Liver (tissue), 8 donors: ENCODE measurements at regions not wholly inside any gene's neighbourhood (a gene's known extent, or its start where the extent isn't known, plus 50 kb on each side); places are given as distances from the start of the nearest gene placed in this dataset.

ENCODE experiments used
- DNase-seq: peaks from one replicate; pipeline ENCODE4 v3.0.0-alpha.2; 2017; ENCODE audit warnings: low spot score
- H3K27ac ChIP-seq, 2 donors: one replicate each; pipeline ENCODE4 v1.7.0; 2013; ENCODE audit warnings: inconsistent platforms in 2 of 2, low read length in 2 of 2, control low read depth in 1 of 2, low read depth in 1 of 2, mild to moderate bottlenecking in 1 of 2
- H3K27me3 ChIP-seq, 4 donors: one replicate each; pipeline versions ENCODE4 v1.6.1 to v1.7.0; 2013; ENCODE audit warnings: low read length in 3 of 4, inconsistent platforms in 1 of 4, mild to moderate bottlenecking in 1 of 4, moderate library complexity in 1 of 4; ENCODE audit not compliant: control insufficient read depth in 4 of 4, insufficient read depth in 4 of 4
- H3K36me3 ChIP-seq, 4 donors: one replicate each; pipeline versions ENCODE4 v1.6.1 to v1.7.0; 2013; ENCODE audit warnings: low read length in 3 of 4, mild to moderate bottlenecking in 3 of 4, low read depth in 1 of 4, moderate library complexity in 1 of 4; ENCODE audit not compliant: control insufficient read depth in 4 of 4, insufficient read depth in 3 of 4
- H3K4me1 ChIP-seq, 4 donors: one replicate each; pipeline versions ENCODE4 v1.6.1 to v1.7.0; 2013; ENCODE audit warnings: low read length in 3 of 4, mild to moderate bottlenecking in 3 of 4, moderate library complexity in 1 of 4; ENCODE audit not compliant: control insufficient read depth in 4 of 4, insufficient read depth in 4 of 4
- H3K4me3 ChIP-seq, 3 donors: one replicate each; pipeline versions ENCODE4 v1.6.1 to v1.7.0; 2013; ENCODE audit warnings: low read length in 3 of 3, control low read depth in 1 of 3, low read depth in 1 of 3, mild to moderate bottlenecking in 1 of 3
- H3K9ac ChIP-seq, 2 donors: one replicate each; pipeline ENCODE4 v1.7.0; 2013; ENCODE audit warnings: low read length in 2 of 2, mild to moderate bottlenecking in 2 of 2, moderate library complexity in 2 of 2, control low read depth in 1 of 2, low read depth in 1 of 2
- H3K9me3 ChIP-seq, 4 donors: one replicate each; pipeline versions ENCODE4 v1.6.1 to v1.7.0; 2013; ENCODE audit warnings: low read length in 3 of 4; ENCODE audit not compliant: control insufficient read depth in 4 of 4
- ATF3 ChIP-seq: IDR thresholded peaks from 2 replicates; pipeline ENCODE4 v1.6.1; 2016; ENCODE audit warnings: antibody characterized with exemption
- CTCF ChIP-seq: fragments of 150-350 bp; IDR thresholded peaks from 2 replicates; pipeline ENCODE4 v1.5.1; 2017; ENCODE audit warnings: improper control_type of control experiment, low read depth, low read length; ENCODE audit not compliant: missing input control
- FOXA1 ChIP-seq: IDR thresholded peaks from 2 replicates; pipeline ENCODE4 v1.6.1; 2016; ENCODE audit warnings: antibody characterized with exemption
- FOXA2 ChIP-seq: IDR thresholded peaks from 2 replicates; pipeline ENCODE4 v1.6.1; 2016; ENCODE audit warnings: antibody characterized with exemption
- GABPA ChIP-seq, 2 donors: IDR thresholded peaks in 1 of 2; conservative IDR thresholded peaks in 1 of 2; 2 replicates each; pipeline ENCODE4 v1.6.1; 2016; ENCODE audit warnings: antibody characterized with exemption in 2 of 2, mild to moderate bottlenecking in 1 of 2, moderate library complexity in 1 of 2
- HNF4A ChIP-seq, 2 donors: conservative IDR thresholded peaks; 2 replicates each; pipeline ENCODE4 v1.6.1; 2016; ENCODE audit warnings: antibody characterized with exemption in 2 of 2, mild to moderate bottlenecking in 2 of 2
- HNF4G ChIP-seq: IDR thresholded peaks from 2 replicates; pipeline ENCODE4 v1.6.1; 2016; ENCODE audit warnings: antibody characterized with exemption
- JUND ChIP-seq, 2 donors: IDR thresholded peaks; 2 replicates each; pipeline ENCODE4 v1.6.1; 2016; ENCODE audit warnings: antibody characterized with exemption in 2 of 2
- MAX ChIP-seq: IDR thresholded peaks from 2 replicates; pipeline ENCODE4 v1.6.1; 2016; ENCODE audit warnings: antibody characterized with exemption
- RAD21 ChIP-seq, 2 donors: IDR thresholded peaks; 2 replicates each; pipeline ENCODE4 v1.6.1; 2016; ENCODE audit warnings: antibody characterized with exemption in 2 of 2, mild to moderate bottlenecking in 2 of 2
- REST ChIP-seq: IDR thresholded peaks from 2 replicates; pipeline ENCODE4 v1.6.1; 2016; ENCODE audit warnings: antibody characterized with exemption, mild to moderate bottlenecking
- RXRA ChIP-seq, 2 donors: IDR thresholded peaks; 2 replicates each; pipeline ENCODE4 v1.6.1; 2017 to 2018; ENCODE audit warnings: antibody characterized with exemption in 2 of 2, mild to moderate bottlenecking in 1 of 2
- SP1 ChIP-seq: IDR thresholded peaks from 2 replicates; pipeline ENCODE4 v1.6.1; 2018; ENCODE audit warnings: antibody characterized with exemption, mild to moderate bottlenecking
- TAF1 ChIP-seq: conservative IDR thresholded peaks from 2 replicates; pipeline ENCODE4 v1.6.1; 2016; ENCODE audit warnings: antibody characterized with exemption, mild to moderate bottlenecking
- ZBTB33 ChIP-seq: IDR thresholded peaks from 2 replicates; pipeline ENCODE4 v1.6.1; 2016; ENCODE audit warnings: antibody characterized with exemption
- WGBS: extraction: QIAGEN DNeasy Blood & Tissue Kit; methylation state at CpG from one replicate; pipeline ENCODE4 v1.1.7; 2013; 5-methylcytosine and 5-hydroxymethylcytosine counted together
- donor health status: healthy.
- donor health status: healthy.
- donor health status: healthy.
- donor health status: healthy.
- donor health status: healthy.

GRCh38 chr5:17037751-17038150 is 101.7 kb upstream of the MYO10 start:
- H3K9ac ChIP-seq = no peak overlapping the region
- no peaks in the 10 kb centered on the region for H3K4me1 ChIP-seq
- no peak for TF ChIP-seq GABPA (IDR thresholded peaks at IDR 0.05 in 1 of 2, conservative IDR thresholded peaks at IDR 0.05 in 1 of 2)
- no peak for TF ChIP-seq ATF3
- no peak for TF ChIP-seq RXRA (IDR thresholded peaks at IDR 0.05)
- no peak for TF ChIP-seq FOXA2
- TF ChIP-seq JUND (IDR thresholded peaks at IDR 0.05) = no peak
- H3K27me3 ChIP-seq = no peaks in the 10 kb centered on the region
- no peaks in the 10 kb centered on the region for H3K36me3 ChIP-seq
- no peak overlapping the region for H3K27ac ChIP-seq
- H3K9me3 ChIP-seq = no peaks in the 10 kb centered on the region
- DNase-seq = no peak
- WGBS = 67% methylated on average over 3 of the region's 3 CpGs
- no peak overlapping the region for H3K4me3 ChIP-seq

- H3K9me3 ChIP-seq = no peaks in the 10 kb centered on the region
- H3K27ac ChIP-seq = no peak overlapping the region
- TF ChIP-seq RAD21 (IDR thresholded peaks at IDR 0.05) (no peak), RXRA (IDR thresholded peaks at IDR 0.05) (no peak), CTCF (no peak), ZBTB33 (no peak), SP1 (no peak)
- no peak overlapping the region for H3K4me3 ChIP-seq
- no peaks in the 10 kb centered on the region for H3K4me1 ChIP-seq
- no peak overlapping the region for H3K9ac ChIP-seq
- no peaks in the 10 kb centered on the region for H3K36me3 ChIP-seq
- no peaks in the 10 kb centered on the region for H3K27me3 ChIP-seq
- no peak for DNase-seq
- WGBS = 78% methylated on average over 2 of the region's 2 CpGs
Measured at GRCh38 chr5:17039170-17039569, 103.1 kb upstream of the MYO10 start.

- H3K9me3 ChIP-seq = no peaks in the 10 kb centered on the region
- DNase-seq = no peak
- 79% methylated on average over 5 of the region's 5 CpGs for WGBS
- TF ChIP-seq HNF4A (conservative IDR thresholded peaks at IDR 0.05) (no peak), JUND (IDR thresholded peaks at IDR 0.05) (no peak), HNF4G (no peak), REST (no peak), FOXA1 (no peak), MAX (no peak), RXRA (IDR thresholded peaks at IDR 0.05) (no peak), CTCF (no peak), ATF3 (no peak), TAF1 (no peak)
- no peaks in the 10 kb centered on the region for H3K4me1 ChIP-seq
- no peak overlapping the region for H3K9ac ChIP-seq
- no peaks in the 10 kb centered on the region for H3K27me3 ChIP-seq
- H3K4me3 ChIP-seq = no peak overlapping the region
- no peaks in the 10 kb centered on the region for H3K36me3 ChIP-seq
- no peak overlapping the region for H3K27ac ChIP-seq
Measured at GRCh38 chr5:17042041-17042440, 106.0 kb upstream of the MYO10 start.
